HG02610 (cell line): ENCODE measurements at regions not wholly inside any gene's neighbourhood (a gene's known extent, or its start where the extent isn't known, plus 50 kb on each side); places are given as distances from the start of the nearest gene placed in this dataset.

Source experiments
- ATAC-seq: cut with Tn5 transposase; IDR thresholded peaks from one replicate; pipeline ENCODE4 v1.9.1; 2021; ENCODE audit warnings: mild to moderate bottlenecking, moderate library complexity; ENCODE audit not compliant: unreplicated experiment

DNA sequence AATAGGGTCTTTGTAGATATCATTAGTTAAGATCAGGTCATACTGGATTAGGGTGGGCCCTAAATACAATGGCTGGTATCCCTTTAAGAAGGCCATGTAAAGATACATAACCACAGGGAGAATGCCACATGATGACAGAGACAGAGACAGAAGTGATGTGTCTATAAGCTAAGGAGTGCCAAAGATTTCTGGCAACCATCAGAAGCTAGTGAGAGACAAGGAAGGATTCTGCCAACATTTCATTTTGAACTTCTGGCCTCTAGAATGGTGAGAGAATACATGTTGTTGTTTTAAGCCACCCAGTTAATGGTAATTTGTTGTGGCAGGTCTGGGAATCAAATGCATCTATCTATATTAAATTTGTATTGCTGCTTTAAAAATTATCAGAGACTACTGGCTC lies 185.5 kb upstream of the CYRIA start:
- no peak for ATAC-seq

DNA sequence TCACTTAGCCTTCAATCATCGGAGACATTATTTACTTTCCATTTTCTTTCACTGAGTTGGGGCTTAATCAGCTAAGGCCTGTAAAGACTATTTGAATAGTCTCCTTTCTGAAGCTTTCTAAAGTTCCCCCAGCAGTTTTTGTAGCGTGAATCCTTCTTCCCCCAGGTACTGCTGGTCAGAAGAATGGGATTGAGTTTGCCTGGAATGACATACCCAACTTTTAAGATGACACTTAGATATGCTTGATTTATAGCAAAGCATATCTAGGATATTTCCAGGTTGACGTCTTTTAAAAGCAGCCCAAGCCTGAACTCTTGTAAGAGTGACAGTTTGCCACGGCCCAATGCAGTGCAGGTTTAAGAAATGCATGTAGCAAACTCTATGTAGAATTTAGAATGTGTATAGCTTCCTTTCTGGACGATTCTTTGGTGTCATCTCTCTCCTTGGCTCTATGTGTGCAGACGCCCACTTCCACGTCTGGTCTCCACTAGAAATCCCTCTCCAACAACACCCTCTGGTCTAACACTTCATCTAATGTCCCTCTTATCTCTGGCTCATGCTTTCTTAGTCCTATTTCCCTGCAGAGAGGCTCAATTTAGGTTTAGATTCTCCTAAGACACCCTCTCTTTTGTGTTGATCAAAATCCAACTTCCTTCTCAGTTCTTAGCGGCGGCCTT lies 175.0 kb upstream of the CYRIA start:
- ATAC-seq: no peak

- ATAC-seq: no peak
Observed at GRCh38 chr2:16832910-16833309, 167.3 kb upstream of the CYRIA start.

- ATAC-seq: no peak
Observed at GRCh38 chr2:16828828-16829160, 163.2 kb upstream of the CYRIA start.

GRCh38 chr2:16828044-16828827 lies 162.6 kb upstream of the CYRIA start:
- ATAC-seq: no peak

- no peak for ATAC-seq
Observed at GRCh38 chr2:16824472-16824871, 158.8 kb upstream of the CYRIA start.

DNA sequence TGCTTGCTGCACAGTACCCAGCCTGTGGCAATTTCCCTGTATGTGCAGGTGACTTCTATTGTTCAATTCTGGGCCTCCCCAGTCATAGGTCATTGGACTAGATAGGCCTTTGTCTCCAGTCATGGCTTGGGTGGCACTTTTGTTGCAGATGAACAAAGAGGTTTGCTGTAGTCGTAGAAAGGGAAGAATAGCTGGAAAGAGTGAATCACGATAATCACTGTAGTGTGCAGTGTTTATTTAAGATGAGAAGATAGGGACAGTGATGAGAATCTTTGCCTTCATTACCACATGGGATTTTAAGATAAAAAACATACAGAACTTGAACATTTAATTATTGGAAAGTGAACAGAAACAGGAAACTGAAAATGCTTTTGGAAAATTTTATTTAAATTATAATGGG lies 156.1 kb upstream of the CYRIA start:
- no peak for ATAC-seq

- ATAC-seq: no peak
Observed at GRCh38 chr2:16818203-16818556, 152.5 kb upstream of the CYRIA start.

DNA sequence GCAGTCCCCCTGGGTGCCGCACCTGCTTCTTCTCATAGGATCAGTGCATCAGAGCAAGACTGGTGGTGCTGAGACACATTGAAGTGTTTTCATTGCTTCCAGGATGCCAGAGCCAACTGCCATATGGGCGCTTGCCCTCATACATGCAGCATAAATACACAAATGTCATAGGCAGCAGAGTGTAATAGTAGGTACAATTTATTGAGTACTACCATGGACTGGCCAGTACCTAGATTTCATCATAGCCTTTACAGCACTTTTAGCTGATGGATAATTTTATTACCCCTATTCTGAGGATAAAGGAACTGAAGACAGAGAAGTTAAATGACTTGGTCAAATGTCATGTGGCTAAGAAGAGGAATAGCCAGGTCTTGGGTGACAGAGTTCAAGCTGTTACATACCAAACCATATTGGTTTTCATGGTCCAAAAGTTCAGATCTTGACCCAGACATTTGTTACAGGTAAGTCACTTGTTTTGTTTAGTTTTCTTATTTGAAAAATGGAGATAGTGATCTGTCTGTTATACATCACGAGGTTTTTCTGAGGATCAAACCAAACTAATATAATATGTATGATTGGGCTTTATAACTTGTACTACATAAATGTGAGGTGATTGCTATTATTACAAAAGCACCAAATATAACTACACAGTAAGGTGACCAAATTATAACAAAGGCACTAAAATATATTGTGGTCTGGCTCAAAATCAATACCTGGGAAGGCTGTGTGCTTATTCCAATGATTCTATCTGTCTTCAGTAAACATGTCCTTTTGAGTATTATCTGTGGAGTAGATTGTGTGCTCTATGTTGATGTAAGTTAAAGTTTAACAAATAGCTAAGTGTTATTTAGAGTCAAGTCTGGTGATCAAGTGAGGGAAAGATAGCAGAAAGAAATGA lies 151.9 kb upstream of the CYRIA start:
- no peak for ATAC-seq

DNA sequence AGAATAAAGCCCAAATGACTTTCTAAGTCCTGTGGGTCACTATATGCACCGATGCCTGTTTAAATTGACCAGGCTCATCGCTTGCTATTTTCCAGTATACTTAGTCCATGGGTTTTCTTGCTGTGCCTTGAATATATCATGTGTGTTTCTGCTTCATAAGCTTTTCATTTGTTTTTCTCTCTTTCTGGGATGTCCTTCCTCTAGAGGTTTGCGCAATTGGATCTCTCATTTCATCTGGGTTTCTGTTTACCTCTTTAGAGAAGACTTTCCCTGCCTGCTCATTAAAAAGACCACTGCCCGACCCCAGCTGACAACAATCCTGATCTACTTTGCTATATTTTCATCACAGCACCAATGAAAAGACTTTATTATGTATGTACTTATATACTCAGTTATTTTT lies 150.9 kb upstream of the CYRIA start:
- no peak for ATAC-seq

GRCh38 chr2:16816016-16816415 lies 150.4 kb upstream of the CYRIA start:
- ATAC-seq: no peak

DNA sequence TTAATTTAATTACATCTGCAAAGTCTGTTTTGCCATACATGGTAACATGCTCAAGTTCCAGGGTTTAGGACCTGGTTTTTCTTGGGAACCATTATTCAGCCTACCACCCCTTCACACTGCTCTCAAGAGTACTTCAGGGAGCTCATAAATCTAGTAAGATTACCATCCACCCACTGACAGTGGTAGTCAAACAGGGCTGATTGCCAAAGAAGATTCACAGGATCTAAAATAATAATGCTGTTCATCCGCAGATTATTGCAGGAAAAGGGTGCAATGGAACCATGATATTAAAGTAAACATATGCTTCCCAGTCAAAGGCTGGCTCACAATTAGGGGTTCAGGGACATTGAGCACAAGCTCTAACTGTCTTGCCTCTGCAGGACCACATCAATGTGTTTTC lies 148.0 kb upstream of the CYRIA start:
- no peak for ATAC-seq

- no peak for ATAC-seq
Observed at GRCh38 chr2:16798472-16798871, 132.8 kb upstream of the CYRIA start.

DNA sequence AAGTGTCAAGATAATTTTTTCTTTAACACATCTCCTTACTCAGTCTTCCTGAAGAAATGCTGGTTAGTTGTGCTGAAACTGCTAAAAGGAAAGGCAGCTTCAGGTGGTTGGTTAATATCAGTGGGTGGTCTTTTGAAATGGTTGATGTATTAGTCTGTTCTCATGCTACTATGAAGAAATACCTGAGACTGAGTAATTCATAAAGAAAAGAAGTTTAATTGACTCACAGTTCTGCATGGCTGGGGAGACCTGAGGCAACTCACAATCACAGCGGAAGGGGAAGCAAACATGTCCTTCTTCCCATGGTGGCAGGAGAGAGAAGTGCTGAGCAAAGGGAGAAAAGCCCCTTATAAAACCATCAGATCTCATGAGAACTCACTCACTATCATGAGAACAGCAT lies 125.9 kb upstream of the CYRIA start:
- ATAC-seq: no peak

- no peak for ATAC-seq
Observed at GRCh38 chr2:16785149-16785548, 119.5 kb upstream of the CYRIA start.

GRCh38 chr2:16784652-16785051 lies 119.0 kb upstream of the CYRIA start:
- ATAC-seq: no peak

GRCh38 chr2:16777123-16777870 lies 111.7 kb upstream of the CYRIA start:
- ATAC-seq: no peak

GRCh38 chr2:16775899-16776231 lies 110.2 kb upstream of the CYRIA start:
- ATAC-seq: no peak

DNA sequence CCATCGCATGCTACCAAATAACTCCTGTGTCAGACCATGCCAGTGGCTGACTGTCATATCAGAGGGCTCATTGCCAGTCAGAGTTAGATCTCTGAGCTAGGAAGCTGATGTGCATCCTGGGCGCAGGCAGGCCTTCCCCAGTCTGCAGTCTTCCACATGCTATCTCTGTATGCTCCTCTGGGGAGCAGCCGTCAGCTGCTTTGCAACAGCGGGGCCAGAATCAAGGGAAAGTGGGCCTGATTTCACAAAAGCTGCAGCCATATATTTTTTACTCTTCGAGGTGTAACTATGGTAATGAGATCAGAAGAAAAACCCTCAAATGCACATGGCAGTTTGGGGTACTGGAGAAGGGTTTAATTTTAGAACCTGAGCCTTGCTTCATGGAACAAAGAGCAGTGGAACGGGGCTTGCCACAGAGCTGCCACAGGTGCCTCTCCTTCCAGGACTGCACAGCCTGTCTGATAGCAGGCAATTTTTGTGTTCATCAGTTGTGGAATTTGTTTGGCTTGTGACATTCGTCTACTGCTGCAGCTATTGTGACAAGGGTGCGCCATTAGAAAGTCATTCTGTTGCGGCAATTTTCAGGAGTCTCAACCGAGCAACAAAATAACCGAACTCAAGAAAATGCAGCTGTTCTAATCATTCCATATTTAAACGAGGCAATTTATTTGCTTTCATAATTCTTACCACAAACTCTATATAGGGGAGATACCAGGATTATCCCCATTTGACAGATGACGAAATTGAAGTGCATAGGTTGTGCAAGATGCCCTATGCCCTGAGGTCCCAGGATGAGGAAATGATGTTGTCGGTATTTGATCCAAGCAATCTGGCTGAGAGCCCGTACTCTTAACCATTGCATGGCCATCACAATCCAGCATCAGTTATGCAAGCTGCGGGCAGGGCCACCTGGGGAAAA lies 109.6 kb upstream of the CYRIA start:
- ATAC-seq: no peak

DNA sequence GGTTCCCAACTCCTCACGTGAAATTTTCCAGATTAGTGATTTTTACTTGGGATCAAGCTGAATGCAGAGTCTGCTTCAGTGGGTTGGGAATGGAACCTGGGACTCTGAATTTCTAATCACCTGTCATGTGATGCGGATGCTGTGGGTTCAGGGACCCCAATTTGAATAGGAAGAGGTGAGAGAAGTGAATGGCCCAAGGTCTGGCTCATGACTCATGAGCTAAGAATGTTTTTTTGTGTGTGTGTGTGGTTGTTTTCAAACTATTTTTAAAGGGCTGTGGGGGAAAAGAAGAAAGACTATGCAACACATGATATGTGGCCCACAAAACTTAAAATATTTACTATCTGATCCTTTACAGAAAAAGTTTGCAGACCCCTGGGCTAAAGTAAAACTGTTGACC lies 108.5 kb upstream of the CYRIA start:
- ATAC-seq: no peak
